Middle frontal gyrus (tissue), 1 donor: ENCODE measurements at regions not wholly inside any gene's neighbourhood (a gene's known extent, or its start where the extent isn't known, plus 50 kb on each side); places are given as distances from the start of the nearest gene placed in this dataset.

ENCODE experiments used
- DNase-seq: peaks from one replicate; pipeline ENCODE4 v3.0.0-alpha.2; 2015; ENCODE audit warnings: low spot score; ENCODE audit errors: extremely low spot score

- no peak for DNase-seq
Measured at GRCh38 chr3:107035176-107035575, 342.1 kb upstream of the CCDC54 start.

- no peak for DNase-seq
Measured at GRCh38 chr3:107044677-107045076, 332.6 kb upstream of the CCDC54 start.

GRCh38 chr3:107045791-107046190 is 331.4 kb upstream of the CCDC54 start:
- DNase-seq: no peak

- DNase-seq: no peak
Measured at GRCh38 chr3:107055181-107055942, 321.9 kb upstream of the CCDC54 start.

GRCh38 chr3:107061466-107061865 is 315.8 kb upstream of the CCDC54 start:
- no peak for DNase-seq

GRCh38 chr3:107062310-107062709 is 314.9 kb upstream of the CCDC54 start:
- DNase-seq: no peak

- DNase-seq: no peak
Measured at GRCh38 chr3:107062787-107063186, 314.5 kb upstream of the CCDC54 start.

GRCh38 chr3:107063351-107063750 is 313.9 kb upstream of the CCDC54 start:
- no peak for DNase-seq

- DNase-seq: peak; percentile 82
Measured at GRCh38 chr3:107064405-107065060, 312.7 kb upstream of the CCDC54 start.

GRCh38 chr3:107065094-107065861 is 312.0 kb upstream of the CCDC54 start:
- no peak for DNase-seq

- DNase-seq: no peak
Measured at GRCh38 chr3:107067421-107067820, 309.8 kb upstream of the CCDC54 start.

GRCh38 chr3:107068980-107069379 is 308.3 kb upstream of the CCDC54 start:
- DNase-seq: no peak

GRCh38 chr3:107076946-107077345 is 300.3 kb upstream of the CCDC54 start:
- DNase-seq: no peak

GRCh38 chr3:107077391-107077790 is 299.8 kb upstream of the CCDC54 start:
- no peak for DNase-seq

GRCh38 chr3:107082527-107082926 is 294.7 kb upstream of the CCDC54 start:
- DNase-seq: no peak

GRCh38 chr3:107085261-107085660 is 292.0 kb upstream of the CCDC54 start:
- no peak for DNase-seq

GRCh38 chr3:107092121-107092520 is 285.1 kb upstream of the CCDC54 start:
- no peak for DNase-seq

GRCh38 chr3:107098864-107099263 is 278.4 kb upstream of the CCDC54 start:
- DNase-seq: no peak

GRCh38 chr3:107100137-107100536 is 277.1 kb upstream of the CCDC54 start:
- no peak for DNase-seq

GRCh38 chr3:107100573-107100972 is 276.7 kb upstream of the CCDC54 start:
- DNase-seq: no peak

- DNase-seq: no peak
Measured at GRCh38 chr3:107103786-107104185, 273.5 kb upstream of the CCDC54 start.

GRCh38 chr3:107106316-107106715 is 270.9 kb upstream of the CCDC54 start:
- DNase-seq: no peak
